Adrenal gland (tissue), 5 donors: ENCODE measurements at regions not wholly inside any gene's neighbourhood (a gene's known extent, or its start where the extent isn't known, plus 50 kb on each side); places are given as distances from the start of the nearest gene placed in this dataset.

ENCODE experiments used
- POLR2A ChIP-seq, 2 donors: fragments of 450-650 bp; IDR thresholded peaks; one replicate each; pipeline ENCODE4 v1.6.1; 2017; ENCODE audit warnings: antibody characterized with exemption in 2 of 2, mild to moderate bottlenecking in 2 of 2, moderate library complexity in 1 of 2
- TF ChIP-seq, protein P1 (sequence below), 6 experiments: fragments of 450-650 bp in 4 of 6; fragments of 200-600 bp in 2 of 6; sonication (generic) in 1 of 6; IDR thresholded peaks; 1 replicate in 5 of 6; 2 replicates in 1 of 6; pipeline versions ENCODE4 v1.5.1 to v1.8.0; 2016 to 2021; ENCODE audit warnings: antibody characterized with exemption in 6 of 6, mild to moderate bottlenecking in 2 of 6, moderate library complexity in 1 of 6
- donor health status: DM: no; HTN: no; CAD: no.

DNA sequence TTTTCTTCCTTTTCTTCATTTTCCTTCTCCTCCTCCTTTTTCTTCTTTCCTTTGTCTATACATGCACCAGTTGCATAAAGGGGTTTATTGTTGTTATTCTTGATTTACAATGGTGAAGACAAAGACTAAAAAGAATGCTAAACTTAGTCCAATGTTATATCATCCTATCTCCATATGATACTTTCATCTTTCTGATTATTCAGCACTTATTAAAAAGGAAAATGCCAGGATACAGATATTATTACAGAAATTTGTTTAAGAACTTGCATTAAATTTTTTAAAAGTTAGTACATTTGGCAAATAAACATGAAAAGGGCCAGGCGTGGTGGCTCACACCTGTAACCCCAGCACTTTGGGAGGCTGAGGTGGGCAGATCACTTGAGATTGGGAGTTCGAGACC is 1074.9 kb downstream of the EFNA5 start:
- TF ChIP-seq, protein P1, sequence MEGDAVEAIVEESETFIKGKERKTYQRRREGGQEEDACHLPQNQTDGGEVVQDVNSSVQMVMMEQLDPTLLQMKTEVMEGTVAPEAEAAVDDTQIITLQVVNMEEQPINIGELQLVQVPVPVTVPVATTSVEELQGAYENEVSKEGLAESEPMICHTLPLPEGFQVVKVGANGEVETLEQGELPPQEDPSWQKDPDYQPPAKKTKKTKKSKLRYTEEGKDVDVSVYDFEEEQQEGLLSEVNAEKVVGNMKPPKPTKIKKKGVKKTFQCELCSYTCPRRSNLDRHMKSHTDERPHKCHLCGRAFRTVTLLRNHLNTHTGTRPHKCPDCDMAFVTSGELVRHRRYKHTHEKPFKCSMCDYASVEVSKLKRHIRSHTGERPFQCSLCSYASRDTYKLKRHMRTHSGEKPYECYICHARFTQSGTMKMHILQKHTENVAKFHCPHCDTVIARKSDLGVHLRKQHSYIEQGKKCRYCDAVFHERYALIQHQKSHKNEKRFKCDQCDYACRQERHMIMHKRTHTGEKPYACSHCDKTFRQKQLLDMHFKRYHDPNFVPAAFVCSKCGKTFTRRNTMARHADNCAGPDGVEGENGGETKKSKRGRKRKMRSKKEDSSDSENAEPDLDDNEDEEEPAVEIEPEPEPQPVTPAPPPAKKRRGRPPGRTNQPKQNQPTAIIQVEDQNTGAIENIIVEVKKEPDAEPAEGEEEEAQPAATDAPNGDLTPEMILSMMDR (IDR thresholded peaks at IDR 0.05), result no peak
- no peak for TF ChIP-seq POLR2A (IDR thresholded peaks at IDR 0.05)
